Posterior vena cava (tissue), 2 donors: ENCODE measurements at regions not wholly inside any gene's neighbourhood (a gene's known extent, or its start where the extent isn't known, plus 50 kb on each side); places are given as distances from the start of the nearest gene placed in this dataset.

ENCODE experiments used
- DNase-seq: peaks from one replicate; pipeline ENCODE4 v3.0.0-alpha.2; 2020; ENCODE audit warnings: low spot score
- intact Hi-C, 2 donors: fragments of 100-400 bp; cut with DNase I; formaldehyde crosslinking; loops; one replicate each; pipeline versions ENCODE4 v1.14.1 to v1.14.2; 2022 to 2023
- donor health status: DM: yes; HTN: yes; CAD: no.
- donor health status: DM: yes; HTN: yes; CAD: no.

GRCh38 chr14:66196670-66197069, 289.5 kb upstream of the CCDC196 start:
- no peak for DNase-seq
- intact Hi-C loops, result no loop called here

- intact Hi-C loops, result no loop called here
- no peak for DNase-seq
These were observed 288.9 kb upstream of the CCDC196 start for GRCh38 chr14:66197276-66197675.

DNA sequence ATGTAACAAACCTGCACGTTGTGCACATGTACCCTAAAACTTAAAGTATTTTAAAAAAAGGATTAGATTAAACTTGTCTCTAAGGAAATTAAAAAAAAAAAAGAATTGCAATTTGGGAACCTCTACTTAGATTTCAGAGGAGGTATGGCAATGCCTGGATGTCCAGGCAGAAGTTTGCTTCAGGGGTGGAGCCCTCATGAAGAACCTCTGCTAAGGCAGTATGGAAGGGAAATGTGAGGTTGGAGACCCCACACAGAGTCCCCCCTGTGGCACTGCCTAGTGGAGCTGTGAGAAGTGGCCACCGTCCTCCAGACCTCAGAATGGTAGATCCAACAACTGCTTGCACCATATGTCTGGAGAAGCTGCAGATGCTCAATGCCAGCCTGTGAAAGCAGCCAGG, 279.6 kb upstream of the CCDC196 start:
- intact Hi-C loops, result no loop called here
- no peak for DNase-seq

GRCh38 chr14:66216763-66217162, 269.4 kb upstream of the CCDC196 start:
- intact Hi-C loops, result no loop called here
- no peak for DNase-seq

DNA sequence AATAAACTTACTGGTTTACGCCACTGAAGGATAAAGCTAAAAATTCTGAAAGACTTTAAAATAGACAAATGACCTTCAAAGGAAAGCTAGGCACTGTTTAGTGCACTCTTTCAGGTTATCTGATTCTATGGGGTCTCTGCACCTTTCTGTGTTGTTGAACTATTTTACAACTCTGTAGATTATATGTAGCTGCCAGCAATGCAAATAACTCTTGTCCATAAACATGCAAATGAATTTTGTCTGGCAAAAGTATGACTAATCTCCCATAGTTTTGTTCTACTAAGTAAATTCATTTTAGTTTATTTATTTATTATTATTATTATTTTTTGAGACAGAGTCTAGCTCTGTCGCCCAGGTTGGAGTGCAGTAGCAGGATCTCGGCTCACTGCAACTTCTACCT, 266.3 kb upstream of the CCDC196 start:
- DNase-seq, result no peak
- intact Hi-C loops, result no loop called here

DNA sequence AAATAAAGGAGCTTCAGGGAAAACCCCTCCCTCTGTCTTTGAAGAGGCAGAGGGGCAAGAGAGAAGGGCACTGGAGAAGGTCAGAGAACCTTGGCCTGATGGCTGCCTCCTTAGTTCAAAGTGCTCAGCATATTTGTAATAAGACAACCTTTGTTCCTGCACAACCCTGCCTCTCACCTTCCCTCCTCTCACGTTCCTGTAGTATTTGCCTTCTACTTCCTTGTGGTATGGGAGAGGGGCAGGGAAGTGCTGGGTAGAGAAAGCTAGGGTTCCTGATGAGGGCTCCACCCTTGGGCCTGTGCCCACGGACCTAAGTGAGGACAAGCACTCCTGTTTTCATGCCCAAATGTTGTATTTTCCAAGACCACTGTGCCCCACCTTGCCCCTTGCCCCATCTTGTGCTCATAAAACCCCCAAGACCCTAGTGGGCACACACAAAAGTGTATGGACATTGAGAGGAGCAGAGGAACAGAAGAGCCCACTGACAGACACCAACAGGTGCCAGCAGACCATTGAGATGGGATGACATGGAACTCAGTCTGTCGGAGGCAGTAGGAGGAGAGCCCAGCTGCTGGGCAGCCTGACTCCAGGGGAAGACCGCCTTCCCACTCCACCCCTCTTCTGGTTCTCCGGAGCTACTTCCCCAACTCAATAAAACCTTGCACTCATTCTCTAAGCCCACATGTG, 261.5 kb upstream of the CCDC196 start:
- DNase-seq, result no peak
- intact Hi-C loops, result no loop called here

GRCh38 chr14:66225337-66225736, 260.8 kb upstream of the CCDC196 start:
- intact Hi-C loops, result no loop called here
- no peak for DNase-seq

- intact Hi-C loops, result no loop called here
These were observed 257.8 kb upstream of the CCDC196 start for GRCh38 chr14:66228267-66228970.

DNA sequence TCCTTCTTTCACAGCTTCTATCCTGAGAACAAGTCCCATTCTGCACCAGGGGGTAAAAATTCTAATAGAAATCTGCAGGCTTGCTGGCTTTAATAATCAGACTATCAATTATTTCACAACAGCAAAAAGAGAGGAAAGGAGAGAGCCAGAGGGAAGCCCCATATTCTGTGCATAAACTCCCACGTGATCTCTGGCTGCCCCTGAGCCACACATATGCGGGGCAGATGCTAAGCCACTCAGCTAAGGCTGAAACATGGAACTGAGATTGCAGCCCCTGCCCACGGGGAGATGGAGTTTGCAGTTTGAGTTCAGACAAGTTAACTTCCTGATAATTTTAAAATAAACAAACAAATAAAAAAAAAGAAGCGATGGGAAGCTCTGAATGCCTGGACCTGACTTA, 254.4 kb upstream of the CCDC196 start:
- intact Hi-C loops, result no loop called here
- no peak for DNase-seq

More at GRCh38 chr14:66228267-66228970, 257.8 kb upstream of the CCDC196 start:
- no peak for DNase-seq

DNA sequence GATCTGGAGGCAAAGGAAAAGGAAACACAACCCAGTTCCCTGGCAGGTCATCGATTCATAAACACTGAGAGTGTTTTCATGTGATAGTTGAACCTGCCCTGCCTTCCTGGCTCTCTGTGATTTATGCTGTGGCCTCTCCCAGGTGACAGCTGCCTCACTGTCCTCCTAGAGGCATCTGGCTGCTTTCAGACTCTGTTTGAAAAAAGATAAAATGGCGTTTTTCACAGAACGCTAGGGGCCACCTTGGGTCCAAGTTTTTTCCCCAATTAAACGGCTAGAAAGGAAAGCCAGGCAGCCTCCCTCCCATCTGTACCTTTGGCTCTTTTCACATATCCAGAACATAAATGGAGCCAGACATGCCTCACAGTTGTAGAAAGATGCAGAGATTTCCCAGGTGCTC, 252.6 kb upstream of the CCDC196 start:
- DNase-seq, result no peak
- intact Hi-C loops, result no loop called here

DNA sequence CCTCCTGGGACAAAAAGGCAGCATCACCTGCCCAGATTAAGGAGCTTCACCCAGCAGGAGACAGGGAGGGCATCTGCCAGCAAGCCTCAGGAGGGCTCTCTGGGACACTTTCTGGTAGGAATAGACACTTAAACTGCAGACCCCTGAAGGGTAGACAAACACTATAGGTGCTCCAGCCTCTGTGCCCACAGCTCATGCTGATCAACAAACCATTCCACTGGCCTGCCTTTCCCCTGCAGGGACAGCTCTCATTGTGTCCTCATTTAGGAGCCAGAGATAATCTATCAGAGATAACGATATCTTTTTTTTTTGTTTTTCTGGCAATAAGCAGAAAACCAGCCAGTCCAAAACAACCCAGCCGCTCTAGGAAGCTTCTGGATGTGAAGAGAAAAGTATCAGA, 251.8 kb upstream of the CCDC196 start:
- intact Hi-C loops, result no loop called here
- no peak for DNase-seq

GRCh38 chr14:66237741-66238140, 248.4 kb upstream of the CCDC196 start:
- no peak for DNase-seq
- intact Hi-C loops, result no loop called here

GRCh38 chr14:66238969-66239368, 247.2 kb upstream of the CCDC196 start:
- DNase-seq, result no peak
- intact Hi-C loops, result no loop called here

- no peak for DNase-seq
- intact Hi-C loops, result no loop called here
These were observed 246.6 kb upstream of the CCDC196 start for GRCh38 chr14:66239589-66239988.

DNA sequence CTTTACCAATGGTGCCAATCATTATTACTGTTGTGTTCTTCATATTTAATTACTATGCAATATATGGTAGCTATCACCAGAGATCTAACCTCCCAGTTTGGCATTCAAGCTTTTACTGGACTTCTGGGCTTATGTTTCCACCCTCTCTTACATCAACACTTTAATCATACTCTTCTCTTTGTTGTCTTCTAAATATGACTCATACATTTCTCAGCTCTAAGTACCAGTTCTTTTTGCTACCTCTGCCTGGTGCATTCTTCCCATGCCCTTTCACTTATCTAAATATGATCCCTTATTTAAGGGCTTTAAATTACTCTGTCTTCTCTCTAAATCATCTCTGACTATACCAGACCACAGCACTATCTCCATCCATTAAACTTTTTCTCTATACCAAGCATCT, 246.1 kb upstream of the CCDC196 start:
- intact Hi-C loops, result no loop called here
- no peak for DNase-seq

GRCh38 chr14:66242001-66242400, 244.2 kb upstream of the CCDC196 start:
- no peak for DNase-seq
- intact Hi-C loops, result no loop called here

DNA sequence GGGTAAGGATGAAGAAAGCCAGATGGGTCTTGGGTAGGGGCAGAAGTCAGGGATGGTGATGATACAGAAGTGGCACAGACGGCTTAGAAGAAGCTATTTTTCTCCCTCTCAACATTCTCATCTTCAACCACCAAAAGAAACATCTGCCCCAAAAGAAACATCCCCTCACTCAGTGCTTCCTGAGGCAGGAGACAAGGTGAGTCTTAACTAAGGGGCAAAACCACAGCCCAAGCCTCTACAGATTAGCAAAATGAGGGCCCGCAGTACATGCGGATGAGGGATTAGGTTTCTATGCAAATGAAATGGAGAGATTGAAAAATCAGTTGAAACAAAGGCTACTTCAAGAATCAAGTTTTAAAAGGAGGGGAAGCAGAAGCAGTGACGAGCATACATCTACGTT, 241.3 kb upstream of the CCDC196 start:
- intact Hi-C loops, result no loop called here
- no peak for DNase-seq

DNA sequence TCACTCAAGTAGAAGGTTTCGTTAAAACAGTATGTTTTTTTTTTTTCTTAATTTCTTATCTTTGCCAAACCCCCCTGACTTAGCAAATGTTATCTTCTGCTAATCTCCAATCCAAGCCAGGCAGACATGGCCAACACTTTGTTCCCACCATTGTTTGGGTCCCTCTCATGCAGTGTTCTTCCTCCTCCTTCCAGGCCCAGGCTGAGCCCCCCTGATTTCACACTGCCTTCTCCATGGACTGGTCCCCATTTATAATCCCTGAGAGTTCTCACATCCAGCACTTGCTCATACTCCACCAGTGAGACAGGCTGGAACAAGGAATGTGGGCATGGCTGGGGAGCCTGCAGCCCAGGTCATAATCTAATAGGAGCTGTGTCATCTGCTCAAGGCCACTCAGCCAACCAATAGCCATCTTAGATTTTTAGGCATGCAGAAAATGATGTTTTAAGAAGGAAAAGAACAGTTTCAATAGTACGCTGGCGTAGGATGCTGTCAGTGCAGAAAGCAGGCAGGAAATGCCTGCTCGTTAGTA, 238.4 kb upstream of the CCDC196 start:
- intact Hi-C loops, result no loop called here
- DNase-seq, result no peak

- intact Hi-C loops, result no loop called here
- DNase-seq, result no peak
These were observed 237.9 kb upstream of the CCDC196 start for GRCh38 chr14:66248256-66248655.

- intact Hi-C loops, result no loop called here
- DNase-seq, result no peak
These were observed 236.6 kb upstream of the CCDC196 start for GRCh38 chr14:66249544-66249943.

- intact Hi-C loops, result no loop called here
- no peak for DNase-seq
These were observed 232.1 kb upstream of the CCDC196 start for GRCh38 chr14:66254038-66254437.
